Prostate gland (tissue), 2 donors: ENCODE measurements at regions not wholly inside any gene's neighbourhood (a gene's known extent, or its start where the extent isn't known, plus 50 kb on each side); places are given as distances from the start of the nearest gene placed in this dataset.

ENCODE experiments used
- DNase-seq: peaks from one replicate; pipeline ENCODE4 v3.0.0-alpha.2; 2019; ENCODE audit warnings: low spot score
- H3K27ac ChIP-seq, 2 donors: fragments of 200-600 bp; sonication (generic); 2 replicates each; pipeline ENCODE4 v1.5.1; 2017 to 2019
- H3K27me3 ChIP-seq: fragments of 200-600 bp; sonication (generic); replicated peaks from 2 replicates; pipeline ENCODE4 v1.5.1; 2019; ENCODE audit not compliant: insufficient read depth
- H3K36me3 ChIP-seq, 2 donors: fragments of 200-600 bp; sonication (generic); 1 replicate in 1 of 2; 2 replicates in 1 of 2; pipeline versions ENCODE4 v1.5.1 to v1.8.1; 2017 to 2019
- H3K4me1 ChIP-seq: fragments of 200-600 bp; sonication (generic); replicated peaks from 2 replicates; pipeline ENCODE4 v1.5.1; 2019
- H3K4me3 ChIP-seq, 2 donors: fragments of 200-600 bp; sonication (generic); 2 replicates each; pipeline ENCODE4 v1.5.1; 2017 to 2019
- H3K9me3 ChIP-seq: fragments of 200-600 bp; sonication (generic); 2 replicates; pipeline ENCODE4 v1.5.1; 2017
- CTCF ChIP-seq, 4 experiments: fragments of 200-600 bp in 2 of 4; fragments of 450-650 bp in 2 of 4; sonication (generic) in 2 of 4; IDR thresholded peaks; 1 replicate in 3 of 4; 2 replicates in 1 of 4; pipeline ENCODE4 v1.5.1; 2016 to 2019; ENCODE audit warnings: antibody characterized with exemption in 4 of 4, mild to moderate bottlenecking in 2 of 4, moderate library complexity in 2 of 4
- POLR2A ChIP-seq: fragments of 450-650 bp; IDR thresholded peaks from one replicate; pipeline ENCODE4 v1.6.1; 2016; ENCODE audit warnings: antibody characterized with exemption, mild to moderate bottlenecking
- POLR2AphosphoS5 ChIP-seq: sonication (generic); formaldehyde crosslinking; IDR thresholded peaks from one replicate; pipeline ENCODE4 v1.6.1; 2017; ENCODE audit warnings: antibody characterized with exemption
- WGBS: methylation state at CpG from one replicate; pipeline ENCODE4 v1.1.5; 2018; 5-methylcytosine and 5-hydroxymethylcytosine counted together
- intact Hi-C: fragments of 100-400 bp; cut with DNase I; formaldehyde crosslinking; loops from one replicate; pipeline ENCODE4 v1.14.2; 2022

GRCh38 chr1:38539931-38540330 lies 319.6 kb downstream of the RRAGC start:
- Histone ChIP-seq H3K9me3 (no peaks in the 10 kb centered on the region), H3K27ac (no peak overlapping the region), H3K4me3 (no peak overlapping the region), H3K36me3 (no peaks in the 10 kb centered on the region), H3K4me1 (no peaks in the 10 kb centered on the region), H3K27me3 (no peaks in the 10 kb centered on the region)
- 77% methylated on average over 6 of the region's 6 CpGs for WGBS
- no peak for DNase-seq
- TF ChIP-seq POLR2AphosphoS5 (no peak), POLR2A (no peak), CTCF (IDR thresholded peaks at IDR 0.05) (no peak)
- intact Hi-C loops: no loop called here

GRCh38 chr1:38538834-38539233 lies 320.7 kb downstream of the RRAGC start:
- intact Hi-C loops: no loop called here
- H3K9me3 ChIP-seq: no peaks in the 10 kb centered on the region
- H3K4me1 ChIP-seq: no peaks in the 10 kb centered on the region
- DNase-seq: no peak
- H3K4me3 ChIP-seq: no peak overlapping the region
- no peak overlapping the region for H3K27ac ChIP-seq
- no peaks in the 10 kb centered on the region for H3K36me3 ChIP-seq
- no peaks in the 10 kb centered on the region for H3K27me3 ChIP-seq
- TF ChIP-seq POLR2AphosphoS5: no peak
- TF ChIP-seq POLR2A: no peak
- no peak for TF ChIP-seq CTCF (IDR thresholded peaks at IDR 0.05)
- 73% methylated on average over 4 of the region's 4 CpGs for WGBS

- 97% methylated on average over 4 of the region's 4 CpGs for WGBS
- H3K36me3 ChIP-seq: no peaks in the 10 kb centered on the region
- H3K4me3 ChIP-seq: no peak overlapping the region
- H3K4me1 ChIP-seq: no peaks in the 10 kb centered on the region
- DNase-seq: no peak
- no peak overlapping the region for H3K27ac ChIP-seq
- intact Hi-C loops: no loop called here
- no peaks in the 10 kb centered on the region for H3K9me3 ChIP-seq
- H3K27me3 ChIP-seq: no peaks in the 10 kb centered on the region
- TF ChIP-seq POLR2AphosphoS5 (no peak), CTCF (IDR thresholded peaks at IDR 0.05) (no peak), POLR2A (no peak)
These were observed 323.5 kb downstream of the RRAGC start for GRCh38 chr1:38536089-38536488.

GRCh38 chr1:38534473-38534823 lies 325.1 kb downstream of the RRAGC start:
- WGBS: 76% methylated on average over 7 of the region's 7 CpGs
- TF ChIP-seq POLR2AphosphoS5 (no peak), CTCF (IDR thresholded peaks at IDR 0.05) (no peak), POLR2A (no peak)
- no peak for DNase-seq
- no peak overlapping the region for H3K4me3 ChIP-seq
- H3K27ac ChIP-seq: no peak overlapping the region
- no peaks in the 10 kb centered on the region for H3K36me3 ChIP-seq
- H3K27me3 ChIP-seq: no peaks in the 10 kb centered on the region
- H3K9me3 ChIP-seq: no peaks in the 10 kb centered on the region
- intact Hi-C loops: no loop called here
- no peaks in the 10 kb centered on the region for H3K4me1 ChIP-seq

- Histone ChIP-seq H3K9me3 (no peaks in the 10 kb centered on the region), H3K27me3 (no peaks in the 10 kb centered on the region), H3K4me3 (no peak overlapping the region), H3K4me1 (no peaks in the 10 kb centered on the region), H3K27ac (no peak overlapping the region), H3K36me3 (no peaks in the 10 kb centered on the region)
- TF ChIP-seq POLR2A (no peak), POLR2AphosphoS5 (no peak), CTCF (IDR thresholded peaks at IDR 0.05) (no peak)
- no peak for DNase-seq
- WGBS: 66% methylated on average over 5 of the region's 5 CpGs
- intact Hi-C loops: no loop called here
These were observed 325.6 kb downstream of the RRAGC start for GRCh38 chr1:38533772-38534472.
